GM18861 (cell line): ENCODE measurements at regions not wholly inside any gene's neighbourhood (a gene's known extent, or its start where the extent isn't known, plus 50 kb on each side); places are given as distances from the start of the nearest gene placed in this dataset.
"Not testable (repeated sequence)": the region's sequence is repeated elsewhere in the genome, so short reads cannot be mapped to it uniquely, and the experiment has no call there.

Experiments
- ATAC-seq: cut with Tn5 transposase; IDR thresholded peaks from one replicate; pipeline ENCODE4 v1.9.1; 2021; ENCODE audit not compliant: unreplicated experiment

DNA sequence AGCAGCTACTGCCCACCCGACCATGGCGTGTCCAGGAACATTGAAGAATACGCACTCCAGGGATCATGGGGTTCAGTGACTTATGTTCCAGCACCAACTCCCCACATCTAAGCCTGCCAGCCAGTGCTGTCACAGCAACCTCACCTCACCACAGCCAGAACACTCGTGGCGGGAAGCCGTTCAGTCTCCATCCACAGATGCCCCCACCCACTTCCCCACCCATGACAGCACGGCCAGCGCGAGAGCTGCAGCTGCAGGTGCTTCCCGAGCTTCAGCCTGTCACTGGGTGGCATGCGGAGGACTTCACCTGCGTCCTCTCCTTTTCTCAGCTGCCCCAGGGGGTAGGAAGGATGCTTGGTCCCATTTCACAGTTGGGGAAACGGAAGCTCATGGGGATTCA is 50.3 kb downstream of the RBFOX3 start:
- no peak for ATAC-seq

DNA sequence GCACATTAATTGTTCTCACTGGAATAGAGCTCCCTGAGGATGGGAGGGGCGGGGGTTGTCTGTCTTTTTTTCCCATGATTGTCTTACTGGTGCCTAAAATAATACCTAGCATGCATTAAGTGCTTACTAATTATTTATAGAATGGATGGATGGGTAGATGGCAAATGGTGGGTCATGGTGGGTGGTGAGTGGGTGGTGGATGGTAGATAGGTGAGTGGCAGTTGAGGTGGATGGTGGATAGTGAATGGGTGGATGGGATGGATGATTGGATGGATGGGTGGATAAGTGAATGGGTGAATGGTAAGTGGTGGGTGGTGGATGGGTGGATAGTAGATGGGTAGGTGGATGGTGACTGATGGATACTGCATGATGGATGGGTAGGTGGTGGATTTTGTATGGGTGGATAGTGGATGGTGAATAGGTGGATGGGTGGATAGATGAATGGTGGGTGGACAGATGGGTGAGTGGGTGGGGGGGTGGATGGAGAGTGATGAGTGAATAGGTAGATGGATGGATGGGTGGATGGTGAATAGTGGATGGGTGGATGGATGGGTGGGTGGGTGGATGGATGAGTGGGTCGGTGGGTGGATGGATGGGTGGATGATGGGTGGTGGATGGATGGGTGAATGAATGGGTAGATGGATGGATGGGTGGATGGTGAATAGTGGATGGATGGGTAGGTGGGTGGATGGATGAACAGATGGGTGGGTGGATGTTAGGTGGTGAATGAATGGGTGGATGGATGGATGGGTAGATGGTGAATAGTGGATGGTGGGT is 51.6 kb downstream of the RBFOX3 start:
- ATAC-seq: no peak

DNA sequence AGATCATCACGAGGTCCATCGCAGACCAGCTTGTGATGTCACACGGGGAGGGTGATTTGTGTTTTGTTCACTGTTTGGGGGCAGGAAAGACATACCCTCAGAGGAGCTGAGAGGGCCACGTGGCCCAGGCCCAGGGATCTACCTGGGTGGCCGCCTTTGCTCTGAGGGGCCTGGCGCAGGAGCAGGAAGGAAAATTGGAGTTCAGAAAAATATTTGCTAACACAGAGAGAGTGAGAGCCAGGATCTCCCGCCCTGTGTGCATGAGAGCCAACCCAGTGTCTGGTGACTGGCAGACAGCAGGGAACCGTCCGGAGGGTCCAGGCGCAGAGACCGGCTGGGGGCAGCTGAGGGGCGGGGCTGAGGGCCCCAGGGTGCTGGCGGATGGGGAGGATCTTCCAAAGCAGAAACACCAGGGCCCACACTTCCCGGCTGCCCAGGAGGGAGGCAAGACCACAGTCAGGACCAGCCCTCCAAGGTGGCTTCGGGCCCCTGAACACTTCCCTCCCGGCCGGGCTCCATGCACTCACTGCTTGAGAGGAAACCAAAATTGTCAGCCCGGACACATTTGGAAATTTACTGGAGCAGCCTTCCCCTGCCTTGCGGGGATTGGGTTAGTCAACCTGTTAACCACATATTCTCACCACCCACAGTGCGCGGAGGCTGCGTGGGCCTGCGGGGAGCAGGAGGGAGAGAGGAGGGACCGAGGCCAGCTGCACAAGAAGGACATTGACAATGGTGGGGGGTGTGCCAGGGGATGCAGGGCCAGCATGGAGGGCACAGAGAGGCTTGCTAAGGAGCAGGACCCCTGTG is 52.6 kb downstream of the RBFOX3 start:
- ATAC-seq: no peak

DNA sequence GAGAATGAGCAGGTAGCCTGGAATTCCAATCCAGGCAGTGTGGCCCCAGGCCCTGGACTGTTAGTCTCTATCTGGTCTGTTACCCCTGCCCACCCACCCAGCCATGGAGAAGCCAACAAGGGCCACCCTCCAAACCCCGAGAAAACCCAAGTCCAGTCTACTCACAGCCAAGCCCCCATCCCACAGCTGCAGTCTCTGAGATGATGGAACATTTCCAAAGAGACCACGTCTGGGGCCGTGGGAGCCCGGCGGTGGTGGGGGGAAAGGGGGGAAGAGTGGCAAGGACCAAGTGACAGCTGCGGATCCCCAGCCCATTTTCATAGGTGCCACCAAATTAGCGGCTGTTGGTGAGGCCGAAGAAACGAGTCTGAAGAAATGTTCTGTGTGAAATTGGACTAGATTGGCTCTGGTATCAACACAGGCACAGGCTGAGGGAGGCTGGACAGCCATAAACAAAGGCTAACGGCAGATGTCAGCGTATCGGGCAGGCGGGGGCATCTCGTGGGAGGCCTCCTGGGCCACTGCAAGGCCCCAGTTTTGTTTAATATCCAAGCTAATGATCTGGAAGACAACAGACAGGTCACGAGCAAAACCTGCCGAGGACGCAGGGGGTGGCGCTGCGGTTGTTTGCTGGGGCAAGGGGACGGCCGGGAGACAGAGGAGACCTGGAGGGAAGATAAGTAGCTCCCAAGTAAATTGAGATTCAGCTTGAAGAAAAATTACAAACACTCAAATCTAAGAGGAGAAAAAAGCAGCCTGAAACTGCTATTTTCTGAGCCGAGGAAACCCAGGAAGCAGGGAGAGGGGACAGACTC is 53.4 kb downstream of the RBFOX3 start:
- no peak for ATAC-seq

DNA sequence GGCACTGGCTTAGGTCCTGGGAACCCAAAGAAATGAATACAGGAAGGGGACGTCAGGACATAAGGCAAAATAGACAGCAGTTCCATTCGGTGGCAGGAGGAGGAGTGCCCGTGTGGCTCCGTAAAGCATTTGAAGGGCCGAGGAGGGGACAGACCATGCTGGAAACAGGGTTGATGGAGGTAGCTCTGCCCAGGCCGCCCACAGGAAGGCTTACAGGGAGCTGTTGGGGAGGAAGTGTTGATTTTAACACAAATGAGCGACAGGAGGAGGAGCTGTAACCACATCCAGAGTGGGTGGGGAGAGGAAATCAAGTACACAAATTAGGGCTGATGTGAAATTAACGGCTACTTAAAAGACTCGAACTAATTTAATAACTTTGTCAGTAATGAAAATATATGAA is 54.6 kb downstream of the RBFOX3 start:
- ATAC-seq: no peak

DNA sequence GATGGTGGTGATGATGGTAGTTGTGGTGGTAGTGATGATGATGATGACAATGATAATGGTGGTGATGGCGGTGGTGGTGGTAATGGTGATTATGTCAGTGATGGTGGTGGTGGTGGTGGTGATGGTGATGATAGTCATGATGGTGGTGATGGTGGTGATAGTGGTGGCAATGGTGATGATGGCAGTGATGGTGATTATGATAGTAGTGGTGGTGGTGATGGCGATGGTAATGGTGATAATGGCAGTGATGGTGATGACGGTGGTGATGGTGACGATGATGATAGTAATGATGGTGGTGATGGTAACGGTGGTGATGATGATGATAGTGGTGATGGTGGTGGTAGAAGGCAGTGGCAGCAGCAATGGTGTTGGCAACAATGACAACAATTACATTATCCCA is 55.3 kb downstream of the RBFOX3 start:
- no peak for ATAC-seq

DNA sequence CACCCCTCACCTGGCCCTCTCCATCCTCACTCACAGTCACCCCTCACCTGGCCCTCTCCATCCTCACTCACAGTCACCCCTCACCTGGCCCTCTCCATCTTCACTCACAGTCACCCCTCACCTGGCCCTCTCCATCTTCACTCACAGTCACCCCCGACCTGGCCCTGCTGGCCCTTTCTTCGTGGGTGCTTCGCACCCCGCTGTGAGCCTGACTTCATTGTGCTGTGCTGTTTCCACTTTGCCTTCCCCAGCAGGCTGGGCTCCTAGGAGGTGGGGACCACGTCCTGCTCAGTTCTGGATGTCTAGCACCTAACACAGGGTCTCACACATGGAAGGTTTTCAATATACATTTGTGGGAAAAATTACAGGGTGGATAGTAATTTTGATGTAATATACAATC is 56.5 kb downstream of the RBFOX3 start:
- ATAC-seq: not testable (repeated sequence)

DNA sequence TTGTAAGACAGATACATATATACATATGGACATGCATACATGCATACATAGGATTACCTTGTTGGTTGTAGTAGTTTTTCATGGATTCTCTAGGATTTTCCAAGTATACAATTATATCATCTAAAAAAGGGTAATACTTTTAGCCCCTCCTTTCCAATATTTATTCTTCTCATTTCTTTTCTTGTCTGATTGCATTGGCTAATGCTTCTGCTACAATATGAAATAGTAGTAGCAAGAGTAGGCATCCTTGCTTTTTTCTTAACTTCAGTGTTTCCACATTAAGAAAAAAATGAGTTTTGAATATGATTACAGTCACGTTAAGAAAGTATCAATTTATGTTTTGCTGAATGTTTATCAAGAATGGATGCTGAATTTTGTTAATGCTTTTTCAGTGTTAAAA is 58.0 kb downstream of the RBFOX3 start:
- ATAC-seq: no peak

DNA sequence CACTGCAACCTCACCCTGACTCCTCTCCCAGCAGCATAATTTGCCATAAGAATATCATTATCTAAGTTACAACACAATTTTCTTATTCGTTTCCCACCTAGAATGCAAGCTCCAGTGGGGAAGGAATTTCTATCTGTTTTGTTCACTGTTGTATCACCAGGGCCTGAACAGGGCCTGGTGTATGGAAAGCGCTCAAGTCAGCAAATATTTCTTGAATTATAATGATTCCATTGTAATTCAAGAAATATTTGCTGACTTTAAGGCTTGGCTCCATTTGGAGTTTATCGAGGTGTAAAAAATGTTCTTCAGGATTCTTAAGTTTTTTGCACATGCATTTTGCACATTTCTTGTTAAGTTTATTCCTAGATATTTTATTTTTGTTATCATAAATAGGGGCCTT is 58.4 kb downstream of the RBFOX3 start:
- ATAC-seq: no peak

DNA sequence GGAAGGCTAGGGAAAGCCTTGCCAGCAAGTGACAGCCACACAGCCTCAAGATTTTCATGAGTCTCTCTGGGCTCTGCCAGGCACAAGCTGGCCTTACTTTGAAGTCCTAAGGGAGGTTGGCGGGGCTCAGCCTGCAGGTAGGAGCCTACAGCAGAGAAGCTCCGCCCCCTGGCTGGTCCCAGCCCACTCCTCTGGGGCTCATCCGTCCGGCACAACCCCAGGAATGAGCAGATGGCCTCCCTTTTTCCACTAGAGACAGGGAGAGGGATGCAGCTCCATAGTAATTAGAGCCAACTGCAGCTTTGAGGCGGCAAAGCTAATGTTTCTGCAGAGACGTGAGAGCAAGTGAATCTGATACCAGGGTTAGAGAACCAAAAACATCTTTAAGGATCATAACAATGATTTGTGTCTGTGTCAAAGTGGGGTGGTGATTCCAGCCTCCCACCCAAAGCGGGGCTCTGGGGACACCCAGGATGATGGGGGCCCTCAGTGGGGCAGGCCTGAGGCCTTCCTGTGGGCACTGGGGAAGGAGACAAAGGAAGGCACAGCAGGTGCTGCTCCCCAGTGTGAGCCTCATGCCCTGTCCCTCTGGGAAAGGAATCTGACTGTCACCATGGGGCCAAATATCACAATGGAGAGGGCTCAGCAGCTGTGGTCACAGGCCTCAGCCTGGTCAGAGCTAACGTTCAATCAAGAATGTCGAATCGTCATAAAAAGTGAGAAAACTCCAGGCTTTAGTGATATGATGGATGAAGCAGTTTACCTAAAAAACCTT is 61.5 kb downstream of the RBFOX3 start:
- ATAC-seq: no peak

DNA sequence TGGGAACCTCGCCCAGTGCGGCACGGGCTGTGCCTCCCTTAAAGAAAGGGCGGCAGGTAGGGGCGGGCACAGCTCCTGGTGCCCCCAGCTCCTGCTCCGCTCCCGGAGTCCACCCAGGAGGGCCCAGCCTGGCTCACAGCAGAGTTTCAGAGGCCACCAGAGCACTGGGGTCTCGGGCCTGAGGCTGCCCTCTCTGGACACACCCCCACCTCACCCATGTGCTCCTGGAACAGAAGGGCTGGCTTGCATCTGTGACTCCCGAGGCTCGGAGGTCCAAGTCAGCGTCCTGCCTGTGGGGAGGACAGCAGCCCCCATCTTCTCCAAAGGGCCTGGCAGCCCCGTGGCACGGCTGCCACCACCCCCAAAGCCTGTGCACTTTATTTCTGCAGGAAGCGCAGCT is 62.7 kb downstream of the RBFOX3 start:
- ATAC-seq: no peak

DNA sequence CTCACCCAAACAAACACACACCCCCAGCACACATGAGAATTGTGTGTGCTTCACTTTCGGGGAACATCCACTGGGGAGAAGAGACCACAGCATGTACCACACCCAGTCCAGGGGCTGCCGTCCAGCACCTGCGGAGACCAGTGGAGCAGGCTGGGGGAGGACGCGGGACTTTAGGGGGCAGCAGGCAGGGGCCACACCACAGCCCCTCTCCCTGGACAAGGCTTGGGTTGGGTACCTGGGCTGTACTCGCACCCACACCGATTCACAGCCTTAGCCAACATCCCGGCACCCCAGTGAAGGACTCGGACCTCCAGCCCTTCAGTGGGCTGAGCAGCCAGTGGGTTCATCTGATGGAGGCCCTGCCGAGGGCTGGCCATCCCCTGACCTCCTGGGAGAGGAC is 63.3 kb downstream of the RBFOX3 start:
- ATAC-seq: no peak

DNA sequence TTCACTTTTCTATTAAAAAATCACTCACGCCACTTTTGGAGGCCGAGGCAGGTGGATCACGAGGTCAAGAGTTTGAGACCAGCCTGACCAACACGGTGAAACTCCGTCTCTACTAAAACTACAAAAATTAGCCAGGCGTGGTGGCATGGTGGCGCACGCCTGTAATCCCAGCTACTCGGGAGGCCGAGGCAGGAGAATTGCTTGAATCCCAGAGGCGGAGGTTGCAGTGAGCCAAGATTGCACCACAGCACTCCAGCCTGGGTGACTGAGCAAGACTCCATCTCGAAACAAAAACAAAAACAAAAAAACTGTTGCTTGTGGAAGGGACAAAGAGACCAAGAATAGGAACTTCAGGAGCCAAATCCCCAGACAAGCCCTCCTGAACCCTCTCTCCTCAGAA is 63.7 kb downstream of the RBFOX3 start:
- ATAC-seq: not testable (repeated sequence)

DNA sequence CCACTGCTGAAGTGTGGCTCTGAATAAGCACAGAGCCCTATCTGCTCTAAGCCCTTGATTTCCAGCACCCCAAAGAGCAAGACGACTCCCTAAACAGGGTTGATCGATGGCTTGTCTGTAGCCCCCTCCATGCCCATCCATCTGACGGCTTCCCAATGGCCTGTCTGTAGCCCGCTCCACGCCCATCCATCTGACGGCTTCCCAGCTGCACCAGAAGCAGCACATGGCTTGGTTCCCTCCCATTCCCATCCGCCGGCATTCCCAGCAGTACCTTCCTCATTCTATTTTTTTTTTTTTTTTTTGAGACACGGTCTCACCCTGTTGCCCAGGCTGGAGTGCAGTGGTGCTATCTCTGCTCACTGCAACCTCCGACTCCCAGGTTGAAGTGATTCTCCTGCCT is 64.5 kb downstream of the RBFOX3 start:
- no peak for ATAC-seq

DNA sequence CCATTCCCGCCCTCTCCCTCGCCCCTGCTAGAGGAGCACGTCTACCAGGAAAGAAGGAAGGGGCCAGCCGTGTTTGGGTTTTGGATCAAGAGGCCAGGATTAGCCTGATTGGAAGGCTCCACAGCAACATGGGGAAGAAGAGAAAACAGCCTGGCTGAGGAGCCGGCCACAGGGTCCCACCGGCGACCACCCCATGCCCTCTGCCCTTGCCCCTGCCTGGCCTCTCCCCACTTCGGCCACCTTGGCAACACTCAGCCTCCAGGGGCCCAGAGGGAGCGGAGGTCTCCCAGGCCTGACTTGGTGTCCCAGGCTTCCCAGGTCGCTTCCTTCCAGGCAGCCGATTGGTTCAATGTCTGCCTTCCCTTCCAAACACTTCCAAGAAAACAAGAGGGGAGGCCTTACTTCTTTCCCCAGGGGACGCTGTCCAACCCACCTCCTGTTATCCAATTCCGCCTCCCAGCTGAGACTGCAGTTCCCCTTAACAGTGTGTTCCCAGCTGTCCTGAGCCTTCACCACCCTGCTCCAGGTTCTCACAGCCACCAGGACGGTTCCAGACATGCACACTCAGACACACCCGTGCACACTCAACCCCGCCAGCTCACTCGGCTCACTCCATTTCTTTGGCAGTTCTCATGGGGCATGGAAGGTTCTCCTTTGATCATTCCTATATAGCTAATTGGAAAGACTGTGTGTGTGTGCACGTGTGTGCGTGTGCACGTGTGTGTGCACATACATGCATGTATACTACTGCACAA is 65.4 kb downstream of the RBFOX3 start:
- ATAC-seq: no peak

DNA sequence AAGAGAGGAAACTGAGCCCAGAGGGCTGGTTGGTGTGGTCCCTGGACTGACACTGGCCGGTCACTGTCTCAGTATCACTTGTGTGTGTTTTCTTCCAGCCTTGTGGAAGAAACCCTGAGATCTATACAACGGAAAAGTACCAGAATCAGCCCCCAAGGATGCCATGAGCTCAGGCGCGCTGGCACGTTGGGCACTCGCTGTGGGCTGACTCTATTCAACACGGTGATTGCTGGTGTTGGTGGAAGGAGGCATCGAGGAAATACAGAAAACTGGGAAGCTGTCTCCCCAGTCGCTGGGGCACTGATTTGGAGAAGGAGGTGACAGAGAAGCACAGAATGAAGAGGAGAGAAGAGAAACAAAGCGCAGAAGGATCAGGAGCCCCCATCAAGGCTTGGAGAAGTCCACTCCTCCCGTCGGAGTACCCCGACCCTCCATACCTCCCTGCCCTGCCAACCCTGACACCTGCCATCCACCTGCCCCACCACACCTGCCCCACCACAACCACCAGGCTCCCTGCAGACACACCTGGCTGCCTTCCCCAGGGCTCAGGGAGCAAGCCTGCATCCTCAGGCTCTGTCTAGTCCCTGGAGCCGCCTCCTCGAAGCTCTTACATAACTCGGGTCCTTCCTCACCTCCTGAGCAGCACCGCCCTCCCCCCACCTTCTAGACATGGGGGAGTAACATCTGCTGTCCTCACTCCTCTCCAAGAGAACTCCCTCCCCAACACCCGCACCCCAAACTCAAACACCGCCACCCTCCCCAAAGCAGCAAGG is 66.5 kb downstream of the RBFOX3 start:
- ATAC-seq: no peak

DNA sequence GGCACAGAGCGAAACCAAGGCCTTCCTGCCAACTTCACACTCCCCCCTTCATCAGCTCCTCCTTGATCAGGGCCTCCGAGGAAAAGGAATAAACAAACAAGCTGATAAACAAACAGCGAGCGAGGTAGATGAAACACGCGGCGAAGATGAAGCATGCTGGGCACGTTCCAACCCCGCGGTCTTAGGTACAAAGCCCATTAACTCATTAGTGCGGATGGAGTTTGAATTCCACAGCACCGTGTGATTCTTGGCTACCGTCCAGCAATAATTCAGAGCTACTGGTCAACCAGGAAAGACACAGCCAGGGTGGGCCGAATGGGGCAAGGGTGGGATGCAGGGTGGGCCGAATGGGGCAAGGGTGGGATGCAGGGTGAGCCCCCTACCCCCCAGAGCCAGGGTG is 67.3 kb downstream of the RBFOX3 start:
- no peak for ATAC-seq

DNA sequence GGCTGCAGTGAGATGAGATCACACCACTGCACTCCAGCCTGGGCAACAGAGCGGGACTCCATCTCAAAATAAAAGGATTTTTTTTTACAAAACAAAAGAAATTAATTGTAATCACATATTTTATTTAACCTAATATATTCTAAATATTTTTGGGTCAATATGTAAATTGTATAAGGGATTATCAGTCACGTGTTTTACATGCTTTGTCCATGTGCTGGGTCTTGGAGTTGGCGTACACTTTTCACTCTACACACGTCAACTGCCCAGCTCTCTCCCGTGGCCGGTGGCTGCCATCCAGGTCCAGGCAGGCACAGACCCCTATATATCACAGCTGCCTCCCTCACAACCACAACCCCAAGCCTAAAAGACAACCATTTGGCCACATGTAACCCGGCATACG is 68.1 kb downstream of the RBFOX3 start:
- ATAC-seq: no peak

DNA sequence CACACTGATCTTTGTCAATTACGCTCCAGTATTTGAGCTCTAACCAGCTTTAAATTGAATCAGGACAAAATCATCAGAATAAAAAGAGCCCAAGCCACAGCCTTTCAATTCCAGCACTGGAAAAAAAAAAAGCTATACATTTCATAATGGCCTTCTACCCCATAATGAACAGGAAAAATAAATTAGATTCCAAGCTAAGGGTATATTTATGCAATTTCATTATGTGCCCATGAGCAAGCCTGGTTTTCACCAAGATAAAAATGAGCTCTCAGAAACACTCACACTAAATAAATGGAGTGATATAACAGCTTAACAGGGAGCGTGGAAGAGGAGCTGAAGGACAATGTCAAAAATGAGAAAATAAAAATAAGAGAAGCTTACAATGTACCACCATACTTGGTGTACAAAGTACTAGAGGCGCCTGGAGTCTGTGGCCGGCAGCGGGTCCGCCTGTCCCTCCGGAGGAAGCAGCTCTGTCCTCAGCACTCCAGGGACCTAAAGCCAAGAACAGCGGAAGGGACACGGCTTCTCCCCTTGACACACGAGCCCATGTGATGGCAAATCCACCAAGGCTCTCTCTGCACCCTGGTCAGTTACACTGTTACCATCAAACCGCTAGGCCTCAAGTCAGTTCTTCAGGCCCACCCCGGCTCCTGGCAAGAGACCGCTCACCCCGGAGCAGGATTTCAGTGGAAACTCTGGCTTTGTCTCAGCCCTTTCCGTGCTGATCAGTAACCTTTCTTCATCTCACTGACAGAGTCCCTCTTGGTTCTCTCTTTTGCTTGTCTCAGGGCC is 69.6 kb downstream of the RBFOX3 start:
- ATAC-seq: no peak
